HCT116 (cell line): ENCODE measurements at regions not wholly inside any gene's neighbourhood (a gene's known extent, or its start where the extent isn't known, plus 50 kb on each side); places are given as distances from the start of the nearest gene placed in this dataset.

Experiments used
- ATAC-seq: fragments of 200-7000 bp; cut with Tn5 transposase; 2 replicates; pipeline ENCODE4 v1.9.1; 2020; ENCODE audit warnings: mild to moderate bottlenecking, moderate library complexity
- BruUV-seq: library from RNA; stranded (reverse); fragments of 400-500 nt; replicated peaks from 2 replicates; lab custom pipeline; 2021; lab: Mats Ljungman, UMichigan
- CTCF ChIA-PET: fragments of 300-600 bp; sonication (Branson Sonifier 250); formaldehyde crosslinking; loops from one replicate; lab custom pipeline; 2021; ENCODE audit warnings: antibody characterized with exemption; lab: Charles Lee
- POLR2A ChIA-PET: fragments of 300-600, 350-600 bp; sonication (Branson Sonifier 250); formaldehyde crosslinking; loops from one replicate; lab custom pipeline; 2021; ENCODE audit warnings: antibody characterized with exemption; lab: Charles Lee
- RAD21 ChIA-PET, 2 experiments: fragments of 300-600 bp; sonication (Branson Sonifier 250); formaldehyde crosslinking; loops; one replicate each; lab custom pipeline; 2023; ENCODE audit warnings: low total read pairs in 2 of 2; ENCODE audit not compliant: uncharacterized antibody in 2 of 2, unreplicated experiment in 2 of 2, low non-redundant PET in 1 of 2; lab: Charles Lee
- DNase-seq: peaks from one replicate; pipeline ENCODE4 v3.0.0-alpha.2; 2010; ENCODE audit warnings: low read depth, low spot score
- H2AFZ ChIP-seq: fragments of 200-600 bp; shearing (Covaris generic), sonication (generic); 2 replicates; pipeline ENCODE4 v1.6.1; 2017; ENCODE audit warnings: low read depth, mixed run types, mixed read lengths, antibody characterized with exemption, low read length; ENCODE audit not compliant: poor library complexity, severe bottlenecking
- H3K27ac ChIP-seq: 2 replicates; pipeline ENCODE4 v1.5.1; 2012; ENCODE audit warnings: low read depth, low read length
- H3K27me3 ChIP-seq: fragments of 200-600 bp; sonication (generic); 2 replicates; pipeline ENCODE4 v1.6.1; 2016; ENCODE audit warnings: mixed run types, low read length, mixed read lengths; ENCODE audit not compliant: insufficient read depth
- H3K36me3 ChIP-seq, 2 experiments: fragments of 200-500 bp in 1 of 2; fragments of 200-600 bp in 1 of 2; sonication (Bioruptor generic) in 1 of 2; sonication (generic) in 1 of 2; 2 replicates each; pipeline versions ENCODE4 v1.5.1 to v1.6.1; 2014 to 2016; ENCODE audit warnings: low read length in 2 of 2, inconsistent platforms in 1 of 2, mixed read lengths in 1 of 2, mixed run types in 1 of 2; ENCODE audit not compliant: insufficient read depth in 2 of 2, control insufficient read depth in 1 of 2
- H3K4me1 ChIP-seq, 2 experiments: fragments of 200-600 bp in 1 of 2; sonication (generic) in 1 of 2; 2 replicates each; pipeline versions ENCODE4 v1.5.1 to v1.6.1; 2012 to 2017; ENCODE audit warnings: low read length in 2 of 2, inconsistent platforms in 1 of 2, mild to moderate bottlenecking in 1 of 2, mixed read lengths in 1 of 2, mixed run types in 1 of 2, moderate library complexity in 1 of 2; ENCODE audit not compliant: insufficient read depth in 2 of 2, control insufficient read depth in 1 of 2
- H3K4me2 ChIP-seq: fragments of 200-600 bp; sonication (generic); 2 replicates; pipeline ENCODE4 v1.6.1; 2017; ENCODE audit warnings: mixed run types, low read length, mixed read lengths
- H3K4me3 ChIP-seq, 2 experiments: fragments of 200-600 bp in 1 of 2; sonication (generic) in 1 of 2; replicated peaks in 1 of 2; 2 replicates each; pipeline ENCODE4 v1.5.1; 2011 to 2016; ENCODE audit warnings: low read length in 2 of 2, control low read depth in 1 of 2, low read depth in 1 of 2, mild to moderate bottlenecking in 1 of 2, mixed read lengths in 1 of 2, mixed run types in 1 of 2
- H3K79me2 ChIP-seq: fragments of 200-600 bp; sonication (generic); 2 replicates; pipeline ENCODE4 v1.6.1; 2017; ENCODE audit warnings: mild to moderate bottlenecking, mixed run types, low read length, moderate library complexity, mixed read lengths; ENCODE audit not compliant: insufficient read depth
- H3K9ac ChIP-seq: fragments of 200-600 bp; sonication (generic); 2 replicates; pipeline ENCODE4 v1.6.1; 2016; ENCODE audit warnings: low read length, mixed read lengths
- H3K9me2 ChIP-seq: fragments of 200-600 bp; sonication (generic), shearing (Covaris generic); 2 replicates; pipeline ENCODE4 v1.6.1; 2017; ENCODE audit warnings: mixed run types, mild to moderate bottlenecking, moderate library complexity; ENCODE audit not compliant: insufficient read depth
- H3K9me3 ChIP-seq, 2 experiments: fragments of 200-500 bp in 1 of 2; fragments of 200-600 bp in 1 of 2; sonication (Bioruptor generic) in 1 of 2; sonication (generic) in 1 of 2; 2 replicates each; pipeline ENCODE4 v1.6.1; 2014 to 2017; ENCODE audit warnings: low read length in 2 of 2, mixed read lengths in 2 of 2, inconsistent platforms in 1 of 2, low read depth in 1 of 2, mild to moderate bottlenecking in 1 of 2, mixed run types in 1 of 2, moderate library complexity in 1 of 2; ENCODE audit not compliant: control insufficient read depth in 1 of 2, insufficient read depth in 1 of 2
- H4K20me1 ChIP-seq: fragments of 200-600 bp; sonication (generic), shearing (Covaris generic); 2 replicates; pipeline ENCODE4 v1.6.1; 2017; ENCODE audit warnings: mixed run types, mild to moderate bottlenecking, moderate library complexity; ENCODE audit not compliant: insufficient read depth
- EGR1 ChIP-seq: IDR thresholded peaks from 2 replicates; pipeline ENCODE4 v1.6.1; 2012; ENCODE audit warnings: low read depth
- EZH2 ChIP-seq: fragments of 200-600 bp; sonication (generic); IDR thresholded peaks from 2 replicates; pipeline ENCODE4 v1.6.1; 2017; ENCODE audit warnings: antibody characterized with exemption, mixed run types
- JUND ChIP-seq: IDR thresholded peaks from 2 replicates; pipeline ENCODE4 v1.6.1; 2012
- RAD21 ChIP-seq: IDR thresholded peaks from 2 replicates; pipeline ENCODE4 v1.6.1; 2012; ENCODE audit warnings: low read depth, mild to moderate bottlenecking
- SP1 ChIP-seq: IDR thresholded peaks from 2 replicates; pipeline ENCODE4 v1.6.1; 2012; ENCODE audit warnings: low read depth
- SRF ChIP-seq: IDR thresholded peaks from 2 replicates; pipeline ENCODE4 v1.6.1; 2012; ENCODE audit warnings: low read depth
- TCF7L2 ChIP-seq: IDR thresholded peaks from 2 replicates; pipeline ENCODE4 v1.7.0; 2011; ENCODE audit warnings: borderline replicate concordance, inconsistent platforms; ENCODE audit not compliant: insufficient read depth, insufficient read length; ENCODE audit errors: extremely low read depth
- ZFX ChIP-seq: fragments of 450-650 bp; IDR thresholded peaks from 2 replicates; pipeline ENCODE4 v1.6.1; 2017
- intact Hi-C: fragments of 100-400 bp; cut with micrococcal nuclease; formaldehyde crosslinking; loops from 2 replicates; pipeline ENCODE4 v1.10.0; 2022
- TF ChIP-seq, protein P1 (sequence below): IDR thresholded peaks from 2 replicates; pipeline ENCODE4 v1.6.1; 2011; ENCODE audit warnings: mild to moderate bottlenecking, low read length, moderate library complexity; ENCODE audit not compliant: insufficient replicate concordance; ENCODE audit errors: extremely low read depth

DNA sequence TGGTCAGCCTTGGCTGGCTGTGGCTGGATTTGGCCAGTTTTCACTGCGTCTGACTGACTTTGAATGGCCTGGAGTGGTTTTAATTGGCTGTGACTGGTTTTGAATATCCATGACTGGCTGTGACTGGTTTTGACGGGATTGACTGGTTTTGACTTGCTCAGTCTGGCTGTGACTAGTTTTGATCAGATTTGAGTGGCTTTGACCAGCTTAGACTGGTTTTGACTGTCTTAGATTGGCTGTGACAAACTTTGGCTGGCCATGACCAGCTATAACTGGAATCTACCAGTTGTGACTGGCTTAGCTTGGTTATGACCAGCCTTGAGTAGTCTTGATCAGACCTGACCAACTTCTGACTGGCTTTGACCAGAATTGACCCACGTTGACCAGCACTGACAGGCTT lies 168.4 kb upstream of the AMOT start:
- Histone ChIP-seq H3K9me2 (no peaks in the 10 kb centered on the region), H3K27ac (no peak overlapping the region), H3K27me3 (no peaks in the 10 kb centered on the region), H2AFZ (no peak overlapping the region), H3K79me2 (no peaks in the 10 kb centered on the region), H3K4me1 (no peaks in the 10 kb centered on the region), H4K20me1 (no peaks in the 10 kb centered on the region), H3K9me3 (no peaks in the 10 kb centered on the region), H3K4me2 (no peak overlapping the region), H3K4me3 (no peak overlapping the region), H3K9ac (no peak overlapping the region), H3K36me3 (no peaks in the 10 kb centered on the region)
- ATAC-seq: no peak
- CTCF ChIA-PET: no interaction called here
- POLR2A ChIA-PET: no interaction called here
- intact Hi-C loops: no loop called here
- no peak for DNase-seq
- TF ChIP-seq ZFX (no peak), RAD21 (no peak), JUND (no peak), EGR1 (no peak), EZH2 (no peak), TCF7L2 (no peak), SP1 (no peak)
- TF ChIP-seq, protein P1, sequence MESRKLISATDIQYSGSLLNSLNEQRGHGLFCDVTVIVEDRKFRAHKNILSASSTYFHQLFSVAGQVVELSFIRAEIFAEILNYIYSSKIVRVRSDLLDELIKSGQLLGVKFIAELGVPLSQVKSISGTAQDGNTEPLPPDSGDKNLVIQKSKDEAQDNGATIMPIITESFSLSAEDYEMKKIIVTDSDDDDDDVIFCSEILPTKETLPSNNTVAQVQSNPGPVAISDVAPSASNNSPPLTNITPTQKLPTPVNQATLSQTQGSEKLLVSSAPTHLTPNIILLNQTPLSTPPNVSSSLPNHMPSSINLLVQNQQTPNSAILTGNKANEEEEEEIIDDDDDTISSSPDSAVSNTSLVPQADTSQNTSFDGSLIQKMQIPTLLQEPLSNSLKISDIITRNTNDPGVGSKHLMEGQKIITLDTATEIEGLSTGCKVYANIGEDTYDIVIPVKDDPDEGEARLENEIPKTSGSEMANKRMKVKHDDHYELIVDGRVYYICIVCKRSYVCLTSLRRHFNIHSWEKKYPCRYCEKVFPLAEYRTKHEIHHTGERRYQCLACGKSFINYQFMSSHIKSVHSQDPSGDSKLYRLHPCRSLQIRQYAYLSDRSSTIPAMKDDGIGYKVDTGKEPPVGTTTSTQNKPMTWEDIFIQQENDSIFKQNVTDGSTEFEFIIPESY: no peak
- RAD21 ChIA-PET: no interaction called here
- BruUV-seq: no TSS peak

DNA sequence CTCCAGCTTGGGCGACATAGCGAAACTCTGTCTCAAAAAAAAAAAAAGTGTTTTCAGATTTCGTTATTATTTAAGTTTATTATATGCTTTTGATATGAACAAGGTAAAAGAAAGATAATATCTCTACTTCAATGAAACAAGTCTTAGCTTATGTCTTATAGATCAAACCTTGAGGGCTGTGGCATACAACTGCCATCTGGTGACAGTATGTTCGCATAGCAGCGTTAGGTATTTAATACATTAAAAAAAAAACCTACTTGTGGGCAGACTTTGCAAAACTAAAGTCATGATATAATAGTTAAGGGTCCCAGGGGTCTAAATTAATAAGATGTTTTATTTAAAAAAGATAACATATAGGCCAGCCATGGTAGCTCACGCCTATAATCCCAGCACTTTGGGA lies 161.2 kb upstream of the AMOT start:
- no peak overlapping the region for H3K4me3 ChIP-seq
- H4K20me1 ChIP-seq: no peaks in the 10 kb centered on the region
- ChIA-PET POLR2A (no interaction called here), RAD21 (no interaction called here), CTCF (no interaction called here)
- no peaks in the 10 kb centered on the region for H3K27me3 ChIP-seq
- no peak overlapping the region for H3K9ac ChIP-seq
- no peak for TF ChIP-seq EGR1
- no peak for TF ChIP-seq RAD21
- TF ChIP-seq SRF: no peak
- TF ChIP-seq ZFX: no peak
- TF ChIP-seq, protein P1: no peak
- no peak overlapping the region for H3K4me2 ChIP-seq
- H2AFZ ChIP-seq: no peak overlapping the region
- ATAC-seq (no peak), DNase-seq (no peak)
- no peaks in the 10 kb centered on the region for H3K36me3 ChIP-seq
- intact Hi-C loops: no loop called here
- H3K9me2 ChIP-seq: no peaks in the 10 kb centered on the region
- H3K9me3 ChIP-seq: no peaks in the 10 kb centered on the region
- BruUV-seq: no TSS peak
- H3K79me2 ChIP-seq: no peaks in the 10 kb centered on the region
- H3K27ac ChIP-seq: no peak overlapping the region
- H3K4me1 ChIP-seq: no peaks in the 10 kb centered on the region
